Keratinocyte (primary cell): ENCODE measurements at regions not wholly inside any gene's neighbourhood (a gene's known extent, or its start where the extent isn't known, plus 50 kb on each side); places are given as distances from the start of the nearest gene placed in this dataset.

Source experiments
- DNase-seq: peaks from one replicate; pipeline ENCODE4 v3.0.0-alpha.2; 2011; ENCODE audit warnings: low read depth, missing footprints, low spot score
- FAIRE-seq: peaks from 2 replicates; lab custom pipeline; 2011; peaks lifted over from hg19 to GRCh38; lab: Jason Lieb, UNC
- H2AFZ ChIP-seq: 2 replicates; pipeline ENCODE4 v1.6.0; 2012; ENCODE audit warnings: low read length, control low read depth, inconsistent platforms; ENCODE audit not compliant: control insufficient read depth
- H3K27ac ChIP-seq: 2 replicates; pipeline ENCODE4 v1.5.1; 2011; ENCODE audit warnings: low read length; ENCODE audit not compliant: control insufficient read depth, insufficient read depth
- H3K27me3 ChIP-seq: 3 replicates; pipeline ENCODE4 v1.6.0; 2011; ENCODE audit warnings: low read length; ENCODE audit not compliant: control insufficient read depth, insufficient read depth; ENCODE audit errors: extremely low read depth
- H3K36me3 ChIP-seq, 2 experiments: 2 replicates in 1 of 2; 3 replicates in 1 of 2; pipeline ENCODE4 v1.5.1; 2011; ENCODE audit warnings: low read length in 2 of 2, mild to moderate bottlenecking in 1 of 2; ENCODE audit not compliant: control insufficient read depth in 2 of 2, insufficient read depth in 2 of 2; ENCODE audit errors: extremely low read depth in 1 of 2
- H3K4me1 ChIP-seq: 3 replicates; pipeline ENCODE4 v1.5.1; 2011; ENCODE audit warnings: low read length; ENCODE audit not compliant: control insufficient read depth, insufficient read depth; ENCODE audit errors: extremely low read depth
- H3K4me2 ChIP-seq: 3 replicates; pipeline ENCODE4 v1.6.0; 2011; ENCODE audit warnings: low read depth, low read length; ENCODE audit not compliant: control insufficient read depth, insufficient read depth; ENCODE audit errors: extremely low read depth
- H3K4me3 ChIP-seq, 3 experiments: fragments of 200-600 bp in 1 of 3; sonication (generic) in 1 of 3; 2 replicates in 2 of 3; 3 replicates in 1 of 3; pipeline ENCODE4 v1.5.1; 2011 to 2016; ENCODE audit warnings: low read length in 3 of 3, mild to moderate bottlenecking in 3 of 3, control low read depth in 2 of 3, inconsistent platforms in 1 of 3, low read depth in 1 of 3, mixed read lengths in 1 of 3, mixed run types in 1 of 3, moderate library complexity in 1 of 3; ENCODE audit not compliant: control insufficient read depth in 2 of 3, insufficient read depth in 2 of 3; ENCODE audit errors: extremely low read depth in 1 of 3
- H3K79me2 ChIP-seq: 2 replicates; pipeline ENCODE4 v1.6.0; 2012; ENCODE audit warnings: low read length; ENCODE audit not compliant: control insufficient read depth, insufficient read depth
- H3K9ac ChIP-seq: 3 replicates; pipeline ENCODE4 v1.6.0; 2011; ENCODE audit warnings: low read length; ENCODE audit not compliant: control insufficient read depth, insufficient read depth; ENCODE audit errors: extremely low read depth
- H3K9me1 ChIP-seq: 3 replicates; pipeline ENCODE4 v1.6.0; 2011; ENCODE audit warnings: low read length; ENCODE audit not compliant: control insufficient read depth, insufficient read depth; ENCODE audit errors: extremely low read depth
- H3K9me3 ChIP-seq: 2 replicates; pipeline ENCODE4 v1.5.1; 2012; ENCODE audit warnings: low read depth, low read length; ENCODE audit not compliant: control insufficient read depth
- H4K20me1 ChIP-seq: 3 replicates; pipeline ENCODE4 v1.6.0; 2011; ENCODE audit warnings: low read length; ENCODE audit not compliant: control insufficient read depth, insufficient read depth; ENCODE audit errors: extremely low read depth
- CTCF ChIP-seq, 3 experiments: IDR thresholded peaks in 1 of 3; conservative IDR thresholded peaks in 1 of 3; optimal IDR thresholded peaks in 1 of 3; 2 replicates in 2 of 3; 3 replicates in 1 of 3; pipeline versions ENCODE3 to v1.5.1; 2011; ENCODE audit warnings: low read length in 3 of 3, mild to moderate bottlenecking in 3 of 3, moderate library complexity in 2 of 3, control low read depth in 1 of 3, inconsistent platforms in 1 of 3; ENCODE audit not compliant: insufficient read depth in 2 of 3; ENCODE audit errors: extremely low read depth in 1 of 3
- EZH2 ChIP-seq: IDR thresholded peaks from one replicate; pipeline ENCODE4 v1.6.1; 2012; ENCODE audit warnings: inconsistent platforms, mild to moderate bottlenecking, low read length, moderate library complexity
- dilution Hi-C: fragments of 300-500 bp; cut with MboI; formaldehyde crosslinking; loops from one replicate; pipeline ENCODE4 v1.7.0; 2020; ENCODE audit warnings: low sequenced_read_pairs; ENCODE audit not compliant: extremely low pct_ligation_motif_present

- H3K4me1 ChIP-seq: no peaks in the 10 kb centered on the region
- no peaks in the 10 kb centered on the region for H3K36me3 ChIP-seq
- no peaks in the 10 kb centered on the region for H3K79me2 ChIP-seq
- H3K4me2 ChIP-seq: no peak overlapping the region
- H3K4me3 ChIP-seq: no peak overlapping the region
- DNase-seq (no peak), FAIRE-seq (no peak)
- no peak overlapping the region for H2AFZ ChIP-seq
- TF ChIP-seq EZH2 (no peak), CTCF (optimal IDR thresholded peaks at IDR 0.05 in 1 of 3, IDR thresholded peaks at IDR 0.05 in 1 of 3, conservative IDR thresholded peaks at IDR 0.05 in 1 of 3; ENCODE audit: extremely low read depth in 1 of 3, insufficient read depth in 2 of 3, low read length in 3 of 3) (no peak)
- H3K9ac ChIP-seq: no peak overlapping the region
- H4K20me1 ChIP-seq: no peaks in the 10 kb centered on the region
- H3K27ac ChIP-seq: no peak overlapping the region
- H3K9me1 ChIP-seq: no peaks in the 10 kb centered on the region
- H3K27me3 ChIP-seq: no peaks in the 10 kb centered on the region
- dilution Hi-C loops: no loop called here
- H3K9me3 ChIP-seq: no peaks in the 10 kb centered on the region
These were observed 69.0 kb upstream of the DEPDC1 start for GRCh38 chr1:68565923-68566322.

- no peak overlapping the region for H3K4me2 ChIP-seq
- H3K79me2 ChIP-seq: no peaks in the 10 kb centered on the region
- no peaks in the 10 kb centered on the region for H3K4me1 ChIP-seq
- H4K20me1 ChIP-seq: no peaks in the 10 kb centered on the region
- H2AFZ ChIP-seq: no peak overlapping the region
- H3K27me3 ChIP-seq: peaks cover 3% of the 10 kb centered on the region
- no peak for TF ChIP-seq CTCF (optimal IDR thresholded peaks at IDR 0.05 in 1 of 3, IDR thresholded peaks at IDR 0.05 in 1 of 3, conservative IDR thresholded peaks at IDR 0.05 in 1 of 3; ENCODE audit: extremely low read depth in 1 of 3, insufficient read depth in 2 of 3, low read length in 3 of 3)
- TF ChIP-seq EZH2: no peak
- H3K27ac ChIP-seq: no peak overlapping the region
- dilution Hi-C loops: no loop called here
- no peaks in the 10 kb centered on the region for H3K9me1 ChIP-seq
- DNase-seq (no peak), FAIRE-seq (no peak)
- no peaks in the 10 kb centered on the region for H3K9me3 ChIP-seq
- H3K36me3 ChIP-seq: no peaks in the 10 kb centered on the region
- H3K4me3 ChIP-seq: no peak overlapping the region
- no peak overlapping the region for H3K9ac ChIP-seq
These were observed 74.0 kb upstream of the DEPDC1 start for GRCh38 chr1:68570871-68571270.
